GM12891 (cell line): ENCODE measurements at regions not wholly inside any gene's neighbourhood (a gene's known extent, or its start where the extent isn't known, plus 50 kb on each side); places are given as distances from the start of the nearest gene placed in this dataset.

ENCODE experiments used
- DNase-seq: peaks from one replicate; pipeline ENCODE4 v3.0.0; 2011; ENCODE audit warnings: low spot score; ENCODE audit not compliant: insufficient read length
- FAIRE-seq: peaks from 2 replicates; lab custom pipeline; 2011; peaks lifted over from hg19 to GRCh38; lab: Jason Lieb, UNC
- PAX5 ChIP-seq: IDR thresholded peaks from 2 replicates; pipeline ENCODE4 v1.6.1; 2011; ENCODE audit warnings: low read length, moderate library complexity, mild to moderate bottlenecking; ENCODE audit not compliant: insufficient read depth, severe bottlenecking
- POLR2A ChIP-seq: IDR thresholded peaks from 2 replicates; pipeline ENCODE4 v1.6.1; 2011; ENCODE audit warnings: low read depth, low read length, control low read depth
- POLR2AphosphoS5 ChIP-seq: IDR thresholded peaks from 2 replicates; pipeline ENCODE4 v1.6.1; 2011; ENCODE audit warnings: low read depth, low read length, control low read depth
- POU2F2 ChIP-seq: IDR thresholded peaks from 2 replicates; pipeline ENCODE4 v1.6.1; 2011; ENCODE audit warnings: low read depth, mild to moderate bottlenecking, control low read depth, low read length, moderate library complexity
- SPI1 ChIP-seq: IDR thresholded peaks from 2 replicates; pipeline ENCODE4 v1.6.1; 2011; ENCODE audit warnings: low read depth, low read length, control low read depth
- TAF1 ChIP-seq: IDR thresholded peaks from 2 replicates; pipeline ENCODE4 v1.6.1; 2011; ENCODE audit warnings: low read depth, low read length, control low read depth

- DNase-seq, result no peak
- TF ChIP-seq TAF1 (no peak), SPI1 (no peak), POLR2A (no peak), POU2F2 (no peak), POLR2AphosphoS5 (no peak), PAX5 (no peak)
- no peak for FAIRE-seq
Measured at GRCh38 chr16:24414534-24414933, 124.8 kb upstream of the RBBP6 start.

DNA sequence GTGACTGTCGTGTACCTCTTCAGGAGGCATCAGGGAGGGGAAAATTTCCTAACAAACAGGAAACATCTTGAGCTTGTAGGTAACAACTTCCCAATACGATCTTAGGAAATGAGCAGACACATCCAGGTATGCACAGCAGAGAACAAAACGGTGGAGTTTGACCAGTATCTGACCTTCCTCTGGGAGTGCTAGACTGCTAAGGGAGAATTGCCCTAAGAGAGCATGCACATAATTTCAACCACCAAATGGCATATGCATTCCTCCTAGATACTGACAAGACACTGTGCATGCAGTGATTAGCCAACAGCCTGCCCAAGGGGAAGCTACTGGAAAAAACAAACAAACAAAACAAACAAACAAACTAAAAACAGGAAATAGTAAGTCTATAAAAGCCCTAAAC lies 120.6 kb upstream of the RBBP6 start:
- no peak for DNase-seq
- no peak for FAIRE-seq
- TF ChIP-seq TAF1 (no peak), POLR2A (no peak), POU2F2 (no peak), POLR2AphosphoS5 (no peak), PAX5 (no peak), SPI1 (no peak)

- FAIRE-seq, result peak; percentile 38
- no peak for TF ChIP-seq POU2F2
- TF ChIP-seq POLR2A, result no peak
- no peak for TF ChIP-seq SPI1
- TF ChIP-seq PAX5, result no peak
- no peak for TF ChIP-seq TAF1
- TF ChIP-seq POLR2AphosphoS5, result no peak
- no peak for DNase-seq
Measured at GRCh38 chr16:24423312-24423711, 116.1 kb upstream of the RBBP6 start.

DNA sequence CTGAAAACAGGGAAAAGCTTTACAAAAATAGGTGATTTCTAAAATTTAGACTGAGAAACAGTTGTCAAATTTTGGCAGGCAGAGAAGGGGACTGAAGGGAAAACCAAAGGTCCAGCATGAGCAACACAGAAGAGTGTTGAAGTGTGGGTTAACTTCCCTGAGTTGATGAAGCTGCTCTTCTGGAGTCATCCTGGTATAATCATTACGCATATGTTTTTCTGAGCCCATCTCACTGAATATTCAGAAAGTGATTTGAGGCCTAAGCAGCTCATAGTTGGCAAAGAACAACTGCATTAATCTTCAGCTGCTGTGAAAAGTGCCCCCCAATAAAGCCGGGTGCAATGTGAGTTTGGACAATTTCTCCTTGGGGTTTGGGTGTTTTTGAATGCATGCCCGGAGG lies 115.0 kb upstream of the RBBP6 start:
- DNase-seq (no peak), FAIRE-seq (no peak)
- TF ChIP-seq PAX5 (no peak), POLR2A (no peak), POLR2AphosphoS5 (no peak)

GRCh38 chr16:24427840-24428239 lies 111.5 kb upstream of the RBBP6 start:
- TF ChIP-seq SPI1 (no peak), POLR2A (no peak), POU2F2 (no peak), POLR2AphosphoS5 (no peak), PAX5 (no peak), TAF1 (no peak)
- FAIRE-seq, result no peak
- no peak for DNase-seq

- no peak for FAIRE-seq
- DNase-seq, result no peak
- TF ChIP-seq POU2F2 (no peak), PAX5 (no peak), TAF1 (no peak), POLR2A (no peak), POLR2AphosphoS5 (no peak), SPI1 (no peak)
Measured at GRCh38 chr16:24428756-24429155, 110.6 kb upstream of the RBBP6 start.

GRCh38 chr16:24430954-24431760 lies 108.2 kb upstream of the RBBP6 start:
- FAIRE-seq (no peak), DNase-seq (no peak)
- TF ChIP-seq TAF1 (no peak), POU2F2 (no peak), POLR2A (no peak), POLR2AphosphoS5 (no peak), SPI1 (no peak), PAX5 (no peak)

DNA sequence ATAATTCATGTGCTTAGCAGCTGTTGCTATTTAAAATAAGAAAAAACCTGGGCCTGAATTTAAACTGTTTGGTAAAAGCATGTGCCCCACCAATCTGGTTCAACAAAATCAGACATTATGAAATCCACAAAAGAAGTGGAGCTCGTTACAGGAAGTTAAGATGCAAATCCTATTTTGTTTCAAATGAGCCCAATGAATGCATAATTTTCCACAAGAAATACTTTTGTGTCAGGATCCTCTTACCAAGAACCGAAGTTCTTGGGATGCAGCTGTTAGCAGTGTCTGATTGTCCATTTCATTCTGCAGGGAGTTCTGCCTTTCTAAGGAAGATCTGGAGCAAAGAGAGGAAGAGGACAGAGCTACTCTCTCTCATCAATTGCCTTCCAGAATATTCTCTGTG lies 105.7 kb upstream of the RBBP6 start:
- FAIRE-seq (no peak), DNase-seq (no peak)
- no peak for TF ChIP-seq POLR2AphosphoS5
- no peak for TF ChIP-seq TAF1
- TF ChIP-seq POLR2A, result no peak

GRCh38 chr16:24440306-24440705 lies 99.1 kb upstream of the RBBP6 start:
- TF ChIP-seq POU2F2 (no peak), PAX5 (no peak), POLR2A (no peak), POLR2AphosphoS5 (no peak), SPI1 (no peak), TAF1 (no peak)
- no peak for DNase-seq
- FAIRE-seq, result no peak

GRCh38 chr16:24442631-24443030 lies 96.7 kb upstream of the RBBP6 start:
- TF ChIP-seq SPI1 (no peak), POLR2A (no peak), POLR2AphosphoS5 (no peak), TAF1 (no peak), PAX5 (no peak), POU2F2 (no peak)
- DNase-seq, result no peak
- FAIRE-seq, result no peak
